OCI-LY7 (cell line): ENCODE measurements at regions not wholly inside any gene's neighbourhood (a gene's known extent, or its start where the extent isn't known, plus 50 kb on each side); places are given as distances from the start of the nearest gene placed in this dataset.

Source experiments
- EZH2phosphoT487 ChIP-seq: fragments of 200-600 bp; sonication (generic); IDR thresholded peaks from 2 replicates; pipeline ENCODE4 v1.6.1; 2018; ENCODE audit warnings: low read depth, borderline replicate concordance, mild to moderate bottlenecking, mixed run types, antibody characterized with exemption, low read length, moderate library complexity, mixed read lengths
- TF ChIP-seq, protein P1 (sequence below): fragments of 200-600 bp; sonication (generic); conservative IDR thresholded peaks from 2 replicates; pipeline ENCODE4 v1.5.1; 2014; ENCODE audit warnings: mild to moderate bottlenecking, antibody characterized with exemption, low read length, moderate library complexity, mixed read lengths

GRCh38 chr6:79762370-79762769, 131.2 kb downstream of the SH3BGRL2 start:
- TF ChIP-seq, protein P1, sequence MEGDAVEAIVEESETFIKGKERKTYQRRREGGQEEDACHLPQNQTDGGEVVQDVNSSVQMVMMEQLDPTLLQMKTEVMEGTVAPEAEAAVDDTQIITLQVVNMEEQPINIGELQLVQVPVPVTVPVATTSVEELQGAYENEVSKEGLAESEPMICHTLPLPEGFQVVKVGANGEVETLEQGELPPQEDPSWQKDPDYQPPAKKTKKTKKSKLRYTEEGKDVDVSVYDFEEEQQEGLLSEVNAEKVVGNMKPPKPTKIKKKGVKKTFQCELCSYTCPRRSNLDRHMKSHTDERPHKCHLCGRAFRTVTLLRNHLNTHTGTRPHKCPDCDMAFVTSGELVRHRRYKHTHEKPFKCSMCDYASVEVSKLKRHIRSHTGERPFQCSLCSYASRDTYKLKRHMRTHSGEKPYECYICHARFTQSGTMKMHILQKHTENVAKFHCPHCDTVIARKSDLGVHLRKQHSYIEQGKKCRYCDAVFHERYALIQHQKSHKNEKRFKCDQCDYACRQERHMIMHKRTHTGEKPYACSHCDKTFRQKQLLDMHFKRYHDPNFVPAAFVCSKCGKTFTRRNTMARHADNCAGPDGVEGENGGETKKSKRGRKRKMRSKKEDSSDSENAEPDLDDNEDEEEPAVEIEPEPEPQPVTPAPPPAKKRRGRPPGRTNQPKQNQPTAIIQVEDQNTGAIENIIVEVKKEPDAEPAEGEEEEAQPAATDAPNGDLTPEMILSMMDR: no peak
- no peak for TF ChIP-seq EZH2phosphoT487
